Gastrocnemius medialis (tissue), 4 donors: ENCODE measurements at regions not wholly inside any gene's neighbourhood (a gene's known extent, or its start where the extent isn't known, plus 50 kb on each side); places are given as distances from the start of the nearest gene placed in this dataset.

Experiments
- POLR2A ChIP-seq, 2 donors: fragments of 450-650 bp; IDR thresholded peaks; one replicate each; pipeline ENCODE4 v1.6.1; 2017; ENCODE audit warnings: antibody characterized with exemption in 2 of 2, mild to moderate bottlenecking in 2 of 2, moderate library complexity in 2 of 2
- TF ChIP-seq, protein P1 (sequence below), 5 experiments: fragments of 450-650 bp in 3 of 5; fragments of 200-600 bp in 2 of 5; sonication (generic) in 2 of 5; IDR thresholded peaks in 4 of 5; conservative IDR thresholded peaks in 1 of 5; 1 replicate in 4 of 5; 2 replicates in 1 of 5; pipeline ENCODE4 v1.5.1; 2016 to 2019; ENCODE audit warnings: antibody characterized with exemption in 5 of 5, mild to moderate bottlenecking in 3 of 5, moderate library complexity in 3 of 5

DNA sequence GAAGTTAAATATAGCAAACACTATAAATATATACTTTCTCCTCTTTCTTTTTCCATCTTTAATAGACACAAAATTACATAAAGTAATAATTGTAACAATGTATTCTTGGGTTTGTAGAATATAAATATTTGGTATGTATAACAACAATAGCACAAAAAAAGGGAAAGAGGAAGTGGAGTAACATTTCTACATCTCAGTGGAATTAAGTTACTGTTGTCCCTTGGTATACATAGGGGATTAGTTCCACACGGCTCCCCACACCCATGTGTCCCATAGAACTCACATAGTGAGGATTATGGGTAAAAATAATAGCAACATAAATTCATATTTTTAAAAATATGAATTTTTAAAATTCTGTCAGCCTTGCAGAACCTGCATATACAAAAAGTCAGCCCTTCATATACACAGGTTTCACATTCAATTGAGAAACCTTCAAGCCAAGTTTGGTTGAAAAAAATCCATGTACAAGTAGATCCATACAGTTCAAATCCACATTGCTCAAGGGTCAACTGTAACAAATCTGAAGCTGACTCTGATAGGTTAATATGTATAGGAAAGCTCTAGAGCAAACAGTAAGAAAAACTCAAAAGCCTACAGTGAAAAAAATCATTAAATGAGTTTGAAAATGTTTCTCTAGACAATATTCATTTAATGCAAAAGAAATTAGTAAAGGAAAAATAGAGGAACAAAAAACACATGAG, 92.4 kb downstream of the HYCC1 start:
- TF ChIP-seq, protein P1, sequence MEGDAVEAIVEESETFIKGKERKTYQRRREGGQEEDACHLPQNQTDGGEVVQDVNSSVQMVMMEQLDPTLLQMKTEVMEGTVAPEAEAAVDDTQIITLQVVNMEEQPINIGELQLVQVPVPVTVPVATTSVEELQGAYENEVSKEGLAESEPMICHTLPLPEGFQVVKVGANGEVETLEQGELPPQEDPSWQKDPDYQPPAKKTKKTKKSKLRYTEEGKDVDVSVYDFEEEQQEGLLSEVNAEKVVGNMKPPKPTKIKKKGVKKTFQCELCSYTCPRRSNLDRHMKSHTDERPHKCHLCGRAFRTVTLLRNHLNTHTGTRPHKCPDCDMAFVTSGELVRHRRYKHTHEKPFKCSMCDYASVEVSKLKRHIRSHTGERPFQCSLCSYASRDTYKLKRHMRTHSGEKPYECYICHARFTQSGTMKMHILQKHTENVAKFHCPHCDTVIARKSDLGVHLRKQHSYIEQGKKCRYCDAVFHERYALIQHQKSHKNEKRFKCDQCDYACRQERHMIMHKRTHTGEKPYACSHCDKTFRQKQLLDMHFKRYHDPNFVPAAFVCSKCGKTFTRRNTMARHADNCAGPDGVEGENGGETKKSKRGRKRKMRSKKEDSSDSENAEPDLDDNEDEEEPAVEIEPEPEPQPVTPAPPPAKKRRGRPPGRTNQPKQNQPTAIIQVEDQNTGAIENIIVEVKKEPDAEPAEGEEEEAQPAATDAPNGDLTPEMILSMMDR (IDR thresholded peaks at IDR 0.05 in 4 of 5, conservative IDR thresholded peaks at IDR 0.05 in 1 of 5), result no peak
- TF ChIP-seq POLR2A (IDR thresholded peaks at IDR 0.05), result no peak
